ENCODE measurements at regions not wholly inside any gene's neighbourhood (a gene's known extent, or its start where the extent isn't known, plus 50 kb on each side); places are given as distances from the start of the nearest gene placed in this dataset.
"Not testable (repeated sequence)": the region's sequence is repeated elsewhere in the genome, so short reads cannot be mapped to it uniquely, and the experiment has no call there.

DNA sequence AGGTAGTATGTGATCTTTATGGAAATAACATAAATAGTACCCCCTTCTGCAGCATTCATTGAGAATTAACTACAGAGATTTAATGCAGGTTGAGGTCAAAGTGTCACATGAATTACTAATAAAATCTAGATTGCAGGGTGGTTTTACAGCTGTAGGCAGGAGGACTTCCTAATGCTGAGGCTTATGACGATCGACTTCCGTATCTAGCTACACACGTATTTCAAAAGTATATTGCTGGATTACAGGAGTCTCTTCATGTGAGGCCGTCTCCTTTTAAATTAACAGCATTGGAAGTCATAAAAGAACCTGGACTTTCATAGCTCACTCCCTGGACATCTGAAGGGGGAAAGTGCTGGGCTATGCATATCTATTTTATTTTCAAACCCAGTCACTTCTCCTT, 180.9 kb downstream of the OSTF1 start:
- TF ChIP-seq, protein P1, sequence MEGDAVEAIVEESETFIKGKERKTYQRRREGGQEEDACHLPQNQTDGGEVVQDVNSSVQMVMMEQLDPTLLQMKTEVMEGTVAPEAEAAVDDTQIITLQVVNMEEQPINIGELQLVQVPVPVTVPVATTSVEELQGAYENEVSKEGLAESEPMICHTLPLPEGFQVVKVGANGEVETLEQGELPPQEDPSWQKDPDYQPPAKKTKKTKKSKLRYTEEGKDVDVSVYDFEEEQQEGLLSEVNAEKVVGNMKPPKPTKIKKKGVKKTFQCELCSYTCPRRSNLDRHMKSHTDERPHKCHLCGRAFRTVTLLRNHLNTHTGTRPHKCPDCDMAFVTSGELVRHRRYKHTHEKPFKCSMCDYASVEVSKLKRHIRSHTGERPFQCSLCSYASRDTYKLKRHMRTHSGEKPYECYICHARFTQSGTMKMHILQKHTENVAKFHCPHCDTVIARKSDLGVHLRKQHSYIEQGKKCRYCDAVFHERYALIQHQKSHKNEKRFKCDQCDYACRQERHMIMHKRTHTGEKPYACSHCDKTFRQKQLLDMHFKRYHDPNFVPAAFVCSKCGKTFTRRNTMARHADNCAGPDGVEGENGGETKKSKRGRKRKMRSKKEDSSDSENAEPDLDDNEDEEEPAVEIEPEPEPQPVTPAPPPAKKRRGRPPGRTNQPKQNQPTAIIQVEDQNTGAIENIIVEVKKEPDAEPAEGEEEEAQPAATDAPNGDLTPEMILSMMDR (IDR thresholded peaks at IDR 0.05) = no peak
- no peaks in the 10 kb centered on the region for H3K27me3 ChIP-seq (ENCODE audit: control insufficient read depth, insufficient read depth, low read length)
- peaks cover 4% of the 10 kb centered on the region for H3K4me1 ChIP-seq
- no peak overlapping the region for H3K27ac ChIP-seq
- H3K9ac ChIP-seq = no peak overlapping the region
- H3K9me3 ChIP-seq (ENCODE audit: control insufficient read depth, low read length) = no peaks in the 10 kb centered on the region
- no peak overlapping the region for H3K4me3 ChIP-seq (ENCODE audit: low read depth, low read length)
- H3K4me2 ChIP-seq (ENCODE audit: low read length) = no peak overlapping the region
- H2AFZ ChIP-seq = no peak overlapping the region
- no peaks in the 10 kb centered on the region for H3K36me3 ChIP-seq (ENCODE audit: control insufficient read depth, insufficient read depth, low read length)
- H3K79me2 ChIP-seq = no peaks in the 10 kb centered on the region

DNA sequence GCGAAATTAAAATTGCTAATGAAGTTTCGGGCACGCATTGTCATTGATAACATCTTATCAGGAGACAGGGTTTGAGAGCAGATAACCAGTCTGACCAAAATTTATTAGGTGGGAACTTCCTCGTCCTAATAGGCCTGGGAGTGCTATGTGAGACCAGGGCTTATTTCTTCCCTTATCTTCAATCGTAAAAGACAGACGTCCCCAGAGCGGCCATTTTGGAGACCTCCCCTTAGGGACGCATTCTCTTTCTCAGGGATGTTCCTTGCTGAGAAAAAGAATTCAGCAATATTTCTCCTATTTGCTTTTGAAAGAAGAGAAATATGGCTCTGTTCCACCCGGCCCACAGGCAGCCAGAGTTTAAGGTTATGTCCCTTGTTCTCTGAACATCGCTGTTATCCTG, 184.7 kb downstream of the OSTF1 start:
- not testable (repeated sequence) for H3K27me3 ChIP-seq (ENCODE audit: control insufficient read depth, insufficient read depth, low read length); H2AFZ ChIP-seq; H3K4me1 ChIP-seq; H3K27ac ChIP-seq; H3K9me3 ChIP-seq (ENCODE audit: control insufficient read depth, low read length); H3K79me2 ChIP-seq; H3K4me3 ChIP-seq (ENCODE audit: low read depth, low read length); H3K9ac ChIP-seq; H3K4me2 ChIP-seq (ENCODE audit: low read length); H3K36me3 ChIP-seq (ENCODE audit: control insufficient read depth, insufficient read depth, low read length)

DNA sequence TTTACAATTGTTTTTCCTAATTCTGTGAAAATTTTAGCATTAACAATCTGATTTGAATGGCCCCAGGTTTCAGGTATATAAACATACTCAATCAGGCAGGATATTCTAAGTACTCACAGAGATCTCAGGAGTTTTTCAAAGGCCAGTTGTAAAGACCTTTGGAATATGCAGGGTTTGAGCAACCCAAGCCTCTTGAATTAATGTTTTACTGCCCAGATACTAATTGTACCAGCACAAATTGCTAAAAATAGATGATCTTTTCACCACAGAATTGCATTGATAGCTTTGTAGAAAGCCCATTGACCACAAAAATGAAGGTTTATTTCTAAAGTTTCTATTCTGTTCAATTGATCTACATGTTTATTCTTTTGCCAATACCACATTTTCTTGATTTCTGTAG, 186.5 kb downstream of the OSTF1 start:
- no peaks in the 10 kb centered on the region for H3K36me3 ChIP-seq (ENCODE audit: control insufficient read depth, insufficient read depth, low read length)
- no peaks in the 10 kb centered on the region for H3K4me1 ChIP-seq
- H3K27me3 ChIP-seq (ENCODE audit: control insufficient read depth, insufficient read depth, low read length) = no peaks in the 10 kb centered on the region
- no peaks in the 10 kb centered on the region for H3K79me2 ChIP-seq
- H3K4me3 ChIP-seq (ENCODE audit: low read depth, low read length) = no peak overlapping the region
- no peak overlapping the region for H2AFZ ChIP-seq
- TF ChIP-seq, protein P1 (IDR thresholded peaks at IDR 0.05) = no peak
- no peaks in the 10 kb centered on the region for H3K9me3 ChIP-seq (ENCODE audit: control insufficient read depth, low read length)
- H3K27ac ChIP-seq = no peak overlapping the region
- no peak overlapping the region for H3K4me2 ChIP-seq (ENCODE audit: low read length)
- no peak overlapping the region for H3K9ac ChIP-seq

DNA sequence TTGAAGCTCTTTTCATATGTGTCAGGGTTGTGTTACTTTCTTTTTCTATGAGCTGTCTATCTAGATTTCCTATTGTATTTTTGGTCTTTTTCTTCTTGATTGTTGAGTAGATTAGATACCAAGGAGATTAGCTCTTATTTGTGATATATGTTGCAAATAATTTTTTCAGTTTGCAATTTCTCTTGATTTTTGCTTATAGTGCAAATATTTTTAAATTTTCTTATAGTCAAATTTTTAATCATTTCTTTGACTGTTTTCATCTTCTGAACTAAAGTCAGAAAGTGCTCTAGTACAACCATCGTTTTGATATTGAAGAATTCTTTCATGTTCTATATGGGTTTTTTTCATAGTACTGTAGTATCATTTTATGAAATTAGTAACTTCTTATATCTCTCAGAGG, 193.7 kb downstream of the OSTF1 start:
- no peaks in the 10 kb centered on the region for H3K36me3 ChIP-seq (ENCODE audit: control insufficient read depth, insufficient read depth, low read length)
- H3K4me3 ChIP-seq (ENCODE audit: low read depth, low read length) = no peak overlapping the region
- no peaks in the 10 kb centered on the region for H3K9me3 ChIP-seq (ENCODE audit: control insufficient read depth, low read length)
- no peak overlapping the region for H2AFZ ChIP-seq
- H3K79me2 ChIP-seq = no peaks in the 10 kb centered on the region
- no peak overlapping the region for H3K9ac ChIP-seq
- H3K27ac ChIP-seq = no peak overlapping the region
- no peaks in the 10 kb centered on the region for H3K27me3 ChIP-seq (ENCODE audit: control insufficient read depth, insufficient read depth, low read length)
- no peaks in the 10 kb centered on the region for H3K4me1 ChIP-seq
- H3K4me2 ChIP-seq (ENCODE audit: low read length) = no peak overlapping the region
- TF ChIP-seq, protein P1 (IDR thresholded peaks at IDR 0.05) = no peak

DNA sequence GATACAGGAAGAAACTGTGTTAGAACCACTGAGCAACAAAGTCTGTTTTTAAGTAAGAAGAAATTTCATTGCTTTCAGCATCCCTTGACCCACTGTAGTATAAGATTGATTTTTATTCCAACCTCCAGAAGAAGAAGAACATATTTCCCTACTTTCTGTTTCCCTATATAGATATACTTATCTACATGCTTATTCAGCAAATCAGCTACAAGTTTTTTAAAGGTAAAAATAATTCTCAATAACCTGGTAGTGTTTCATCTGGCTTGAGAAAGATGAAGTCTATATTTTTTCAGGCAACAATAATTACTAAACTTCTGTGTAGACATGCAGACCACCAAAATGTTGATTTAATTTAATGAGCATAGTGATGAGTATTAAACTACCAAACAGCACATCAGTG, 201.0 kb downstream of the OSTF1 start:
- no peak overlapping the region for H2AFZ ChIP-seq
- H3K4me2 ChIP-seq (ENCODE audit: low read length) = no peak overlapping the region
- TF ChIP-seq, protein P1 (IDR thresholded peaks at IDR 0.05) = no peak

More for the DNA sequence above, 201.0 kb downstream of the OSTF1 start:
- Histone ChIP-seq H3K27ac (no peak overlapping the region), H3K9me3 (ENCODE audit: control insufficient read depth, low read length) (no peaks in the 10 kb centered on the region), H3K36me3 (ENCODE audit: control insufficient read depth, insufficient read depth, low read length) (no peaks in the 10 kb centered on the region), H3K9ac (no peak overlapping the region), H3K79me2 (no peaks in the 10 kb centered on the region), H3K4me3 (ENCODE audit: low read depth, low read length) (no peak overlapping the region), H3K27me3 (ENCODE audit: control insufficient read depth, insufficient read depth, low read length) (no peaks in the 10 kb centered on the region), H3K4me1 (no peaks in the 10 kb centered on the region)
